Peyer's patch (tissue), 4 donors: ENCODE measurements at regions not wholly inside any gene's neighbourhood (a gene's known extent, or its start where the extent isn't known, plus 50 kb on each side); places are given as distances from the start of the nearest gene placed in this dataset.

ENCODE experiments used
- DNase-seq, 3 donors: peaks; one replicate each; pipeline ENCODE4 v3.0.0-alpha.2; 2017 to 2019
- H3K27ac ChIP-seq, 4 donors: fragments of 200-600 bp; sonication (generic); one replicate each; pipeline ENCODE4 v1.5.1; 2016 to 2019
- H3K27me3 ChIP-seq, 2 donors: fragments of 200-600 bp; sonication (generic); one replicate each; pipeline ENCODE4 v1.5.1; 2019
- H3K36me3 ChIP-seq, 3 donors: fragments of 200-600 bp; sonication (generic); one replicate each; pipeline ENCODE4 v1.5.1; 2016 to 2019
- H3K4me1 ChIP-seq, 4 donors: fragments of 200-600 bp; sonication (generic); one replicate each; pipeline ENCODE4 v1.5.1; 2016 to 2019
- H3K4me3 ChIP-seq, 4 donors: fragments of 200-600 bp; sonication (generic); 1 replicate in 3 of 4; 2 replicates in 1 of 4; pipeline ENCODE4 v1.5.1; 2016 to 2019; ENCODE audit warnings: mild to moderate bottlenecking in 1 of 4
- H3K9me3 ChIP-seq, 4 donors: fragments of 200-600 bp; sonication (generic); one replicate each; pipeline ENCODE4 v1.5.1; 2016 to 2019; ENCODE audit warnings: mild to moderate bottlenecking in 1 of 4
- CTCF ChIP-seq, 6 experiments: fragments of 450-650 bp in 4 of 6; fragments of 200-600 bp in 2 of 6; sonication (generic) in 1 of 6; IDR thresholded peaks; one replicate each; pipeline ENCODE4 v1.5.1; 2017 to 2019; ENCODE audit warnings: antibody characterized with exemption in 6 of 6, mild to moderate bottlenecking in 3 of 6, moderate library complexity in 1 of 6
- POLR2A ChIP-seq, 2 donors: fragments of 450-650 bp; IDR thresholded peaks; one replicate each; pipeline ENCODE4 v1.5.1; 2017; ENCODE audit warnings: antibody characterized with exemption in 2 of 2, mild to moderate bottlenecking in 2 of 2, moderate library complexity in 2 of 2

- no peak overlapping the region for H3K4me3 ChIP-seq
- peak in 1 of 3 donors; percentile 47 for DNase-seq
- no peaks in the 10 kb centered on the region for H3K36me3 ChIP-seq
- no peak for TF ChIP-seq POLR2A (IDR thresholded peaks at IDR 0.05)
- TF ChIP-seq CTCF (IDR thresholded peaks at IDR 0.05) = no peak
- no peaks in the 10 kb centered on the region for H3K9me3 ChIP-seq
- peak overlapping the region in 2 of 4 donors; percentile 18 to 43 for H3K27ac ChIP-seq
- peaks cover 0 to 17% (median 0%) of the 10 kb centered on the region in 4 donors for H3K4me1 ChIP-seq
- no peaks in the 10 kb centered on the region for H3K27me3 ChIP-seq
These were observed 307.9 kb downstream of the WDR11 start for GRCh38 chr10:121158988-121159579.

- no peak overlapping the region for H3K4me3 ChIP-seq
- peaks cover 0 to 17% (median 0%) of the 10 kb centered on the region in 4 donors for H3K4me1 ChIP-seq
- peak overlapping the region in 2 of 4 donors; percentile 18 to 43 for H3K27ac ChIP-seq
- no peaks in the 10 kb centered on the region for H3K36me3 ChIP-seq
- no peak for DNase-seq
- no peaks in the 10 kb centered on the region for H3K9me3 ChIP-seq
- TF ChIP-seq CTCF (IDR thresholded peaks at IDR 0.05) = no peak
- no peak for TF ChIP-seq POLR2A (IDR thresholded peaks at IDR 0.05)
- no peaks in the 10 kb centered on the region for H3K27me3 ChIP-seq
These were observed 308.5 kb downstream of the WDR11 start for GRCh38 chr10:121159670-121160069.

GRCh38 chr10:121165276-121165675, 314.1 kb downstream of the WDR11 start:
- Histone ChIP-seq H3K4me1 (no peaks in the 10 kb centered on the region), H3K27ac (no peak overlapping the region), H3K9me3 (no peaks in the 10 kb centered on the region), H3K27me3 (no peaks in the 10 kb centered on the region), H3K36me3 (no peaks in the 10 kb centered on the region), H3K4me3 (no peak overlapping the region)
- DNase-seq = no peak
- TF ChIP-seq POLR2A (IDR thresholded peaks at IDR 0.05) (no peak), CTCF (IDR thresholded peaks at IDR 0.05) (no peak)

GRCh38 chr10:121167534-121168243, 316.5 kb downstream of the WDR11 start:
- H3K27me3 ChIP-seq = no peaks in the 10 kb centered on the region
- no peak for TF ChIP-seq POLR2A (IDR thresholded peaks at IDR 0.05)
- TF ChIP-seq CTCF (IDR thresholded peaks at IDR 0.05) = no peak
- H3K36me3 ChIP-seq = no peaks in the 10 kb centered on the region
- H3K27ac ChIP-seq = no peak overlapping the region
- no peak overlapping the region for H3K4me3 ChIP-seq
- H3K4me1 ChIP-seq = no peaks in the 10 kb centered on the region
- no peak for DNase-seq
- no peaks in the 10 kb centered on the region for H3K9me3 ChIP-seq

DNA sequence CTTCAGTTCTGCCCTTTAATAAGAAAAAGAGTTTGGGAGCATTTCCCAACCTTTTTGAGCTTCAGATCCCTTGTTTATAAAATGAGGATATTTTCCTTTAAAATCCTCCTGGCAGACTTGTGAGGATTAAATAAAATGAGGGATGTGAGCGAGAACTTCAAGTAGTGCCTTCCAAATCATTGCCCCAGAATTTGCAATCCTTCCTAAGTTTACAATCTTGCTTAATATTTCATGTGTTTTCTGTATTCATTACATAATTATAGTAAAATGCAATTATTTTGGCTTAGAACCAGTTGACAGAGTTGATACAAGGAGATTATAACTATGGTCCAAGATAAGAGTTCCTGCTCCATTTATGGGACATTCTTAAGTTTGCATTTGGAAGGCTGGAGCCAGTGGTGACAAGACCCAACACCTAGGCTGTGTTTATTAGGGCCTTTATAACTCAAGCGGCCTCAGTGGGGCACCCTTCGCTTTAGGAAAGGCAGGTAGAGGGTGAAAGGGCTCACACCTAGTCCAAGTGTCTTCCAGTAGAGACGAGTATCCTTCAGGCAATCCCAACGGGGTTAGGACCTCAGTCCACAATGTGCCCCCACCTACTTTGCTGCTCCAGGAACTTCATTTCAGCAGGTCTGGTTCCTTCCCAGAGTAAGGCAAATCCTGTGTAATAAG, 317.5 kb downstream of the WDR11 start:
- no peak for DNase-seq
- Histone ChIP-seq H3K4me1 (no peaks in the 10 kb centered on the region), H3K4me3 (no peak overlapping the region), H3K27ac (no peak overlapping the region), H3K9me3 (no peaks in the 10 kb centered on the region), H3K36me3 (no peaks in the 10 kb centered on the region), H3K27me3 (no peaks in the 10 kb centered on the region)
- TF ChIP-seq POLR2A (IDR thresholded peaks at IDR 0.05) = no peak
- peak in 1 of 6 experiments; percentile 3 for TF ChIP-seq CTCF (IDR thresholded peaks at IDR 0.05)
